ENCODE measurements at regions not wholly inside any gene's neighbourhood (a gene's known extent, or its start where the extent isn't known, plus 50 kb on each side); places are given as distances from the start of the nearest gene placed in this dataset.

GRCh38 chr3:3919316-3919715, 120.1 kb downstream of the LRRN1 start:
- no peak overlapping the region for H2AFZ ChIP-seq (ENCODE audit: insufficient read depth, low read depth, low read length, poor library complexity, severe bottlenecking)
- no peak overlapping the region for H3K4me3 ChIP-seq (ENCODE audit: control extremely low read depth in 1 of 5, extremely low read depth in 1 of 5, insufficient read depth in 1 of 5, low read depth in 2 of 5, low read length in 4 of 5)
- TF ChIP-seq EZH2 (IDR thresholded peaks at IDR 0.05; ENCODE audit: borderline replicate concordance, insufficient read depth, low read depth, low read length, poor library complexity, severe bottlenecking) (no peak), CTCF (IDR thresholded peaks at IDR 0.05) (no peak)
- WGBS (ENCODE audit: insufficient coverage): 67% methylated on average over 1 of the region's 1 CpG
- ATAC-seq (ENCODE audit: low read depth) (no peak), DNase-seq (no peak)
- no peak overlapping the region for H3K4me2 ChIP-seq (replicated peaks; ENCODE audit: low read depth, low read length, poor library complexity, severe bottlenecking)
- H4K20me1 ChIP-seq (ENCODE audit: control insufficient read depth, insufficient read depth, low read length, poor library complexity, severe bottlenecking): no peaks in the 10 kb centered on the region
- Mint-ChIP-seq H3K4me1 (no peaks in the 10 kb centered on the region), H3K4me3 (no peak overlapping the region), H3K27ac (no peak overlapping the region), H3K9me3 (ENCODE audit: insufficient read depth) (no peaks in the 10 kb centered on the region), H3K27me3 (no peaks in the 10 kb centered on the region)
- no peaks in the 10 kb centered on the region for H3K4me1 ChIP-seq (ENCODE audit: control insufficient read depth in 2 of 2, insufficient read depth in 2 of 2, low read length in 2 of 2)
- no peaks in the 10 kb centered on the region for H3K79me2 ChIP-seq (ENCODE audit: control insufficient read depth, insufficient read depth, low read length)
- H3K9me3 ChIP-seq (ENCODE audit: control extremely low read depth in 1 of 3, control insufficient read depth in 2 of 3, insufficient read depth in 1 of 3, low read length in 2 of 3): no peaks in the 10 kb centered on the region
- intact Hi-C loops (cut with micrococcal nuclease): no loop called here
- H3K27me3 ChIP-seq (replicated peaks in 1 of 4; ENCODE audit: control extremely low read depth in 1 of 4, control insufficient read depth in 3 of 4, insufficient read depth in 4 of 4, low read length in 3 of 4): no peaks in the 10 kb centered on the region
- no peak overlapping the region for H3K27ac ChIP-seq (ENCODE audit: low read length in 2 of 2)
- no peaks in the 10 kb centered on the region for H3K36me3 ChIP-seq (replicated peaks in 1 of 2; ENCODE audit: control extremely low read depth in 1 of 2, control insufficient read depth in 1 of 2, extremely low read depth in 1 of 2, insufficient read depth in 2 of 2, low read length in 1 of 2)
- ChIA-PET CTCF (no interaction called here), POLR2A (no interaction called here)
- H3K9ac ChIP-seq (ENCODE audit: low read length): no peak overlapping the region

GRCh38 chr3:3923619-3924018, 124.4 kb downstream of the LRRN1 start:
- Histone ChIP-seq H4K20me1 (ENCODE audit: control insufficient read depth, insufficient read depth, low read length, poor library complexity, severe bottlenecking) (no peaks in the 10 kb centered on the region), H3K79me2 (ENCODE audit: control insufficient read depth, insufficient read depth, low read length) (no peaks in the 10 kb centered on the region), H3K4me1 (ENCODE audit: control insufficient read depth in 2 of 2, insufficient read depth in 2 of 2, low read length in 2 of 2) (no peaks in the 10 kb centered on the region), H3K9ac (ENCODE audit: low read length) (no peak overlapping the region), H3K36me3 (replicated peaks in 1 of 2; ENCODE audit: control extremely low read depth in 1 of 2, control insufficient read depth in 1 of 2, extremely low read depth in 1 of 2, insufficient read depth in 2 of 2, low read length in 1 of 2) (no peaks in the 10 kb centered on the region), H3K27me3 (replicated peaks in 1 of 4; ENCODE audit: control extremely low read depth in 1 of 4, control insufficient read depth in 3 of 4, insufficient read depth in 4 of 4, low read length in 3 of 4) (no peaks in the 10 kb centered on the region), H3K4me2 (replicated peaks; ENCODE audit: low read depth, low read length, poor library complexity, severe bottlenecking) (no peak overlapping the region), H2AFZ (ENCODE audit: insufficient read depth, low read depth, low read length, poor library complexity, severe bottlenecking) (no peak overlapping the region), H3K9me3 (ENCODE audit: control extremely low read depth in 1 of 3, control insufficient read depth in 2 of 3, insufficient read depth in 1 of 3, low read length in 2 of 3) (no peaks in the 10 kb centered on the region), H3K27ac (ENCODE audit: low read length in 2 of 2) (no peak overlapping the region), H3K4me3 (ENCODE audit: control extremely low read depth in 1 of 5, extremely low read depth in 1 of 5, insufficient read depth in 1 of 5, low read depth in 2 of 5, low read length in 4 of 5) (no peak overlapping the region)
- DNase-seq (no peak), ATAC-seq (ENCODE audit: low read depth) (no peak)
- Mint-ChIP-seq H3K4me1 (no peaks in the 10 kb centered on the region), H3K4me3 (no peak overlapping the region), H3K27ac (no peak overlapping the region), H3K27me3 (no peaks in the 10 kb centered on the region), H3K9me3 (ENCODE audit: insufficient read depth) (no peaks in the 10 kb centered on the region)
- 100% methylated on average over 1 of the region's 1 CpG for WGBS (ENCODE audit: insufficient coverage)
- ChIA-PET POLR2A (no interaction called here), CTCF (no interaction called here)
- TF ChIP-seq CTCF (IDR thresholded peaks at IDR 0.05) (no peak), EZH2 (IDR thresholded peaks at IDR 0.05; ENCODE audit: borderline replicate concordance, insufficient read depth, low read depth, low read length, poor library complexity, severe bottlenecking) (no peak)
- intact Hi-C loops (cut with micrococcal nuclease): no loop called here

Measured in B cell (primary cell).